Spinal cord (tissue), 9 donors: ENCODE measurements at regions not wholly inside any gene's neighbourhood (a gene's known extent, or its start where the extent isn't known, plus 50 kb on each side); places are given as distances from the start of the nearest gene placed in this dataset.
A peak's percentile ranks its signal among the peaks of the same experiment; 100 is the strongest.
"Not testable (repeated sequence)": the region's sequence is repeated elsewhere in the genome, so short reads cannot be mapped to it uniquely, and the experiment has no call there.

Experiments used
- DNase-seq, 6 donors: peaks; one replicate each; pipeline versions ENCODE4 v3.0.0 to v3.0.0-alpha.2; 2013 to 2015; ENCODE audit warnings: low spot score in 6 of 6, low read depth in 4 of 6
- H3K27ac ChIP-seq: one replicate; pipeline ENCODE4 v1.5.1; 2013; ENCODE audit warnings: low read depth, low read length, control low read depth
- H3K27me3 ChIP-seq: one replicate; pipeline ENCODE4 v1.6.1; 2013; ENCODE audit warnings: low read length; ENCODE audit not compliant: control insufficient read depth, insufficient read depth
- H3K36me3 ChIP-seq: one replicate; pipeline ENCODE4 v1.6.1; 2013; ENCODE audit warnings: low read length; ENCODE audit not compliant: control insufficient read depth, insufficient read depth
- H3K4me1 ChIP-seq: one replicate; pipeline ENCODE4 v1.6.1; 2013; ENCODE audit warnings: low read length; ENCODE audit not compliant: control insufficient read depth, insufficient read depth
- H3K4me3 ChIP-seq: one replicate; pipeline ENCODE4 v1.5.1; 2013; ENCODE audit warnings: low read depth, low read length, control low read depth
- H3K9me3 ChIP-seq: one replicate; pipeline ENCODE4 v1.6.1; 2013; ENCODE audit warnings: low read length; ENCODE audit not compliant: control insufficient read depth, insufficient read depth
- WGBS: methylation state at CpG from one replicate; pipeline ENCODE4 v1.1.5; 2013; ENCODE audit warnings: missing lambda C conversion rate; ENCODE audit not compliant: insufficient coverage; 5-methylcytosine and 5-hydroxymethylcytosine counted together
- donor health status: healthy.

GRCh38 chr4:79756140-79756895 lies 316.7 kb downstream of the ANTXR2 start:
- DNase-seq, result peak in 2 of 6 donors; percentile 21 to 26
- no peak overlapping the region for H3K4me3 ChIP-seq
- no peaks in the 10 kb centered on the region for H3K27me3 ChIP-seq
- H3K27ac ChIP-seq, result no peak overlapping the region
- H3K36me3 ChIP-seq, result no peaks in the 10 kb centered on the region
- no peaks in the 10 kb centered on the region for H3K4me1 ChIP-seq
- H3K9me3 ChIP-seq, result no peaks in the 10 kb centered on the region
- no CpG with 5 or more reads among the region's 2 CpGs for WGBS

DNA sequence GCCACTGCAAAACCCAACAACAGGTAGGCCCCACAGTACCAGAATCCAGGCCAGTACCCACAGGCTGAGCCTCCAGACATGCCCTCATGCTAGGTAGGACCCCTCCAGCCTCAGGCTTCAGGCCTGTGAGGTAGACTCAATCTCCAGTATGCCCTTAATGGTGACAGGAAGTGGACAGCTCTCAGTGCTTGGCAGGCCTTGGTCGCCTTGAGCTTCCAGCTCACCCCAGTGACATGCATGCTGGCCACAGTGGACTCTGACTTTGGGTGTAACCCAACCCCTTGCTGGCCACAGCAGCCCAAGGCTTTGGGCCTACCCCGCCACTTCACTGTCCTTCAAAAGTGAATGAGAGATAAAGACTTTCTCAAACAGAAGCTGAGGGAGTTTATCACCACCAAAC lies 324.2 kb downstream of the ANTXR2 start:
- 100% methylated on average over 1 of the region's 2 CpGs for WGBS
- DNase-seq, result no peak

GRCh38 chr4:79747252-79747651 lies 325.8 kb downstream of the ANTXR2 start:
- peak in 1 of 6 donors; percentile 11 for DNase-seq
- Histone ChIP-seq H3K4me3 (no peak overlapping the region), H3K9me3 (no peaks in the 10 kb centered on the region), H3K36me3 (no peaks in the 10 kb centered on the region), H3K27ac (no peak overlapping the region), H3K27me3 (no peaks in the 10 kb centered on the region), H3K4me1 (no peaks in the 10 kb centered on the region)

More for the DNA sequence above, 324.2 kb downstream of the ANTXR2 start:
- no peaks in the 10 kb centered on the region for H3K27me3 ChIP-seq
- no peak overlapping the region for H3K4me3 ChIP-seq
- no peaks in the 10 kb centered on the region for H3K36me3 ChIP-seq
- no peak overlapping the region for H3K27ac ChIP-seq
- H3K4me1 ChIP-seq, result no peaks in the 10 kb centered on the region
- H3K9me3 ChIP-seq, result no peaks in the 10 kb centered on the region

- H3K36me3 ChIP-seq, result no peaks in the 10 kb centered on the region
- DNase-seq, result no peak
- WGBS, result over 99% methylated on average over 8 of the region's 8 CpGs
- H3K27me3 ChIP-seq, result no peaks in the 10 kb centered on the region
- H3K9me3 ChIP-seq, result no peaks in the 10 kb centered on the region
- H3K4me1 ChIP-seq, result no peaks in the 10 kb centered on the region
- no peak overlapping the region for H3K27ac ChIP-seq
- no peak overlapping the region for H3K4me3 ChIP-seq
Observed at GRCh38 chr4:79743014-79743413, 330.0 kb downstream of the ANTXR2 start.

- no peaks in the 10 kb centered on the region for H3K4me1 ChIP-seq
- 60% methylated on average over 1 of the region's 3 CpGs for WGBS
- DNase-seq, result no peak
Observed at GRCh38 chr4:79739912-79740311, 331.9 kb upstream of the GK2 start.

GRCh38 chr4:79723507-79723906 lies 315.5 kb upstream of the GK2 start:
- Histone ChIP-seq H3K27ac (no peak overlapping the region), H3K27me3 (no peaks in the 10 kb centered on the region), H3K9me3 (no peaks in the 10 kb centered on the region), H3K36me3 (no peaks in the 10 kb centered on the region), H3K4me3 (no peak overlapping the region), H3K4me1 (no peaks in the 10 kb centered on the region)
- DNase-seq, result no peak
- WGBS, result 78% methylated on average over 14 of the region's 15 CpGs

More at GRCh38 chr4:79739912-79740311, 331.9 kb upstream of the GK2 start:
- Histone ChIP-seq H3K27ac (no peak overlapping the region), H3K36me3 (no peaks in the 10 kb centered on the region), H3K9me3 (no peaks in the 10 kb centered on the region), H3K4me3 (no peak overlapping the region), H3K27me3 (no peaks in the 10 kb centered on the region)

DNA sequence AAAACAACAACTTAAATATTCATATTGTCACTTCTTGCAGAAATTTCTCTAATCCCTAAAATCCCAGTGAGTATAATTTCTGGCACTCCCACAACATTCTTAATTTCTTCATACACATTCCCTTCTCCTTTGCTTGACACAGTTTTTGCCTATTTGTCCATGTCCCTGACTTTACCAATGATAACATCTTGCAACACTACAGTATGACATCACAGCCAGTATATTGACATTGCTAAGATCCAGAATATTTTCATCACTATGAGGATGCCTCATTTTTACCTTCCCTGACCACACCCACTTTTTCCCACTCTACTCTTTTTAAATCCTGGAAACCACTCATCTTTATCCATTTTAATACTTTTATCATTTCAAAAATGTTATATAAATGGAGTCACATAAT lies 292.3 kb upstream of the GK2 start:
- Histone ChIP-seq H3K9me3 (no peaks in the 10 kb centered on the region), H3K4me1 (no peaks in the 10 kb centered on the region), H3K27ac (no peak overlapping the region), H3K27me3 (no peaks in the 10 kb centered on the region), H3K4me3 (no peak overlapping the region), H3K36me3 (no peaks in the 10 kb centered on the region)
- no peak for DNase-seq

DNA sequence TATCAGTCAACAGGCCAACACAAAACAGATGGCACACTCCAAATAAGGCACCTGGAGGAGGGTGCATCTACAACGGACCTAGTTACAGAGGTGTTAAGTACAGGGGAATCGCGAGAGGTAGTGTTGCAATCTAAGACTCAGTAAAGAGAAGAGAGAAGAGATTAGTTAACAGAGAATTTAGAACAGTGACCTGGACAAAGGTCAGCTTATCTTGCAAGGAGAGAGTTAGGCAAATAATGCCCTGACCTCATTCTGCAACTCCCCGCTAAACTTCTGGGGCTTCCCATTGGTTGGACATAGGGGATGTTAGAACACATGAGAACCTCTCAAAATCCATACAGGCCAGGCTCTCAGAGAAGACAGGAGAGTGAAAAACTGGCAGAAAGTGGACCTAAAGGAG lies 289.4 kb upstream of the GK2 start:
- Histone ChIP-seq H3K36me3 (no peaks in the 10 kb centered on the region), H3K4me1 (no peaks in the 10 kb centered on the region), H3K9me3 (no peaks in the 10 kb centered on the region), H3K27ac (no peak overlapping the region), H3K4me3 (no peak overlapping the region), H3K27me3 (no peaks in the 10 kb centered on the region)
- WGBS, result 100% methylated on average over 3 of the region's 4 CpGs
- no peak for DNase-seq

DNA sequence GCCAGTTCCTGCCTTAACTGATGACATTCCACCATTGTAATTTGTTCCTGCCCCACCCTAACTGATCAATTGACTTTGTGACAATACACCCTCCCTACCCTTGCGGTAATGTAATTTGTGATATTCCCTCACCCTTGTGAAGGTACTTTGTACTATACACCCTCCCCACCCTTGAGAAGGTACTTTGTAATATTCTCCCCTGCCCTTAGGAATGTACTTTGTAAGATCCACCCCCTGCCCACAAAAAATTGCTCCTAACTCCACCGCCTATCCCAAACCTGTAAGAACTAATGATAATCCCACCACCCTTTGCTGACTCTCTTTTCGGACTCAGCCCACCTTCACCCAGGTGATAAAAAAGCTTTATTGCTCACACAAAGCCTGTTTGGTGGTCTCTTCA lies 288.5 kb upstream of the GK2 start:
- H3K4me1 ChIP-seq, H3K9me3 ChIP-seq, H3K4me3 ChIP-seq, DNase-seq, H3K27me3 ChIP-seq, H3K36me3 ChIP-seq, H3K27ac ChIP-seq: not testable (repeated sequence)
- no CpG with 5 or more reads among the region's 3 CpGs for WGBS

DNA sequence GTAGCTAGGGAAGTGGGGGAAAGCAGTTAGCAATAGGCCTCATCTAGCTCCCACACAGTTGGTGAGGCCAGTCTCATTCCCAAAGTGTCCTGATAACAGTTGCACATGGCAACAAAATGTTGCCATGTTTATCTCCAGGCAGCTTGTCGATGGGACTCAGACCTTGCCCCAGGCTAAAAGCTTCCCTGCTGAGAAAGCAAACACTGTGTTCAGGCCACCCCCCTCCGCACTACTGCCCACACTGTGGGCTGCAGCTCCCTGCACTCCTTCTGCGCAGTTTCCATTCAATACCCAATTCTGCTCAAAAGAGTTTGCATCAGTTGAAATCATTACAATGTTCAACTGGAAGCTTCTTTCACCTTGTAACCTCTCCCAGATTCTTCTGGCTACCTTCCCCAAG lies 287.8 kb upstream of the GK2 start:
- DNase-seq, result no peak
- H3K9me3 ChIP-seq, result no peaks in the 10 kb centered on the region
- H3K4me1 ChIP-seq, result no peaks in the 10 kb centered on the region
- H3K27me3 ChIP-seq, result no peaks in the 10 kb centered on the region
- H3K36me3 ChIP-seq, result no peaks in the 10 kb centered on the region
- no peak overlapping the region for H3K27ac ChIP-seq
- H3K4me3 ChIP-seq, result no peak overlapping the region
- 82% methylated on average over 3 of the region's 3 CpGs for WGBS
